GM23338 (cell line): ENCODE measurements at regions not wholly inside any gene's neighbourhood (a gene's known extent, or its start where the extent isn't known, plus 50 kb on each side); places are given as distances from the start of the nearest gene placed in this dataset.

Experiments
- ATAC-seq: fragments of 200-7000 bp; cut with Tn5 transposase; 3 replicates; pipeline ENCODE4 v1.9.1; 2020
- DNase-seq: peaks from one replicate; pipeline ENCODE4 v3.0.0-alpha.2; 2015; ENCODE audit warnings: low spot score
- H2AFZ ChIP-seq: fragments of 200-600 bp; sonication (generic); 2 replicates; pipeline ENCODE4 v1.8.0; 2016; ENCODE audit warnings: antibody characterized with exemption, mild to moderate bottlenecking, moderate library complexity
- H3F3A ChIP-seq: fragments of 200-600 bp; sonication (generic); replicated peaks from 2 replicates; pipeline ENCODE4 v1.8.0; 2017; ENCODE audit warnings: antibody characterized with exemption, mixed run types, low read depth
- H3K27ac ChIP-seq: fragments of 200-600 bp; sonication (generic); 2 replicates; pipeline ENCODE4 v1.6.1; 2016; ENCODE audit warnings: low read depth
- H3K27me3 ChIP-seq: fragments of 200-600 bp; sonication (generic); 2 replicates; pipeline ENCODE4 v1.8.0; 2016; ENCODE audit warnings: mild to moderate bottlenecking, mixed run types, moderate library complexity; ENCODE audit not compliant: insufficient read depth
- H3K36me3 ChIP-seq: fragments of 200-600 bp; sonication (generic); 2 replicates; pipeline ENCODE4 v1.8.0; 2016; ENCODE audit warnings: mild to moderate bottlenecking; ENCODE audit not compliant: insufficient read depth
- H3K4me1 ChIP-seq: fragments of 200-600 bp; sonication (generic); 2 replicates; pipeline ENCODE4 v1.8.0; 2016; ENCODE audit warnings: mild to moderate bottlenecking, moderate library complexity; ENCODE audit not compliant: insufficient read depth
- H3K4me2 ChIP-seq: fragments of 200-600 bp; sonication (generic); 2 replicates; pipeline ENCODE4 v1.7.1; 2017; ENCODE audit warnings: mixed run types
- H3K4me3 ChIP-seq: fragments of 200-600 bp; sonication (generic); 2 replicates; pipeline ENCODE4 v1.6.1; 2016; ENCODE audit warnings: mixed run types
- H3K79me2 ChIP-seq: fragments of 200-600 bp; sonication (generic); replicated peaks from 2 replicates; pipeline ENCODE4 v1.8.0; 2017; ENCODE audit warnings: mild to moderate bottlenecking; ENCODE audit not compliant: insufficient read depth
- H3K9me2 ChIP-seq: fragments of 200-600 bp; sonication (generic); 2 replicates; pipeline ENCODE4 v1.8.0; 2017; ENCODE audit not compliant: insufficient read depth
- H4K20me1 ChIP-seq: fragments of 200-600 bp; sonication (generic); replicated peaks from 2 replicates; pipeline ENCODE4 v1.8.0; 2017; ENCODE audit warnings: mild to moderate bottlenecking; ENCODE audit not compliant: insufficient read depth
- H3K27ac Mint-ChIP-seq: 2 replicates; pipeline ENCODE4 v1.8.0; 2020; ENCODE audit warnings: inconsistent platforms, mild to moderate bottlenecking, moderate library complexity, mixed read lengths
- H3K27me3 Mint-ChIP-seq: 3 replicates; pipeline ENCODE4 v1.8.0; 2022; ENCODE audit warnings: low read depth, mild to moderate bottlenecking, moderate library complexity, mixed read lengths, inconsistent platforms; ENCODE audit not compliant: insufficient read depth, poor library complexity
- H3K36me3 Mint-ChIP-seq: 3 replicates; pipeline ENCODE4 v1.8.0; 2021; ENCODE audit warnings: low read depth, mild to moderate bottlenecking, inconsistent platforms, moderate library complexity, mixed read lengths
- H3K4me1 Mint-ChIP-seq: 3 replicates; pipeline ENCODE4 v1.8.0; 2020; ENCODE audit warnings: mild to moderate bottlenecking, inconsistent platforms, mixed read lengths
- H3K4me3 Mint-ChIP-seq: 3 replicates; pipeline ENCODE4 v1.8.0; 2021; ENCODE audit warnings: moderate library complexity, mild to moderate bottlenecking, inconsistent platforms, mixed read lengths
- H3K9me3 Mint-ChIP-seq: 3 replicates; pipeline ENCODE4 v1.8.0; 2020; ENCODE audit warnings: moderate library complexity, mild to moderate bottlenecking, inconsistent platforms, mixed read lengths
- CREB1 ChIP-seq: fragments of 250-450 bp; sonication (Bioruptor Pico); IDR thresholded peaks from 2 replicates; pipeline ENCODE4 v1.5.0; 2020; ENCODE audit warnings: low read depth, mild to moderate bottlenecking, moderate library complexity
- CTCF ChIP-seq, 2 experiments: fragments of 200-600 bp in 1 of 2; sonication (generic) in 1 of 2; conservative IDR thresholded peaks; 2 replicates each; pipeline versions ENCODE4 v1.5.1 to v1.6.1; 2016 to 2017; ENCODE audit warnings: antibody characterized with exemption in 2 of 2, low read depth in 2 of 2, mild to moderate bottlenecking in 2 of 2, moderate library complexity in 1 of 2
- ETS1 ChIP-seq: IDR thresholded peaks from 2 replicates; pipeline ENCODE4 v1.6.1; 2016; ENCODE audit warnings: antibody characterized with exemption
- EZH2 ChIP-seq: fragments of 200-600 bp; sonication (generic); IDR thresholded peaks from one replicate; pipeline ENCODE4 v1.8.0; 2017; ENCODE audit warnings: antibody characterized with exemption, mild to moderate bottlenecking, low read depth; ENCODE audit not compliant: unreplicated experiment
- JUNB ChIP-seq: IDR thresholded peaks from one replicate; pipeline ENCODE4 v1.6.1; 2016; ENCODE audit warnings: antibody characterized with exemption; ENCODE audit not compliant: unreplicated experiment
- REST ChIP-seq: IDR thresholded peaks from one replicate; pipeline ENCODE4 v1.6.1; 2018; ENCODE audit warnings: antibody characterized with exemption; ENCODE audit not compliant: unreplicated experiment

GRCh38 chr4:7127576-7127975 lies 59.7 kb upstream of the GRPEL1 start (continued):
- TF ChIP-seq CTCF (conservative IDR thresholded peaks at IDR 0.05; ENCODE audit: low read depth in 2 of 2), result no peak
- TF ChIP-seq REST, result no peak
- TF ChIP-seq EZH2, result no peak
- no peak for TF ChIP-seq CREB1 (CRISPR knock-in tag)

GRCh38 chr4:7126981-7127380 lies 59.1 kb upstream of the GRPEL1 start:
- H3K9me2 ChIP-seq, result no peaks in the 10 kb centered on the region
- H3K27me3 ChIP-seq, result no peaks in the 10 kb centered on the region
- no peaks in the 10 kb centered on the region for H3F3A ChIP-seq
- Mint-ChIP-seq H3K9me3 (no peaks in the 10 kb centered on the region), H3K27me3 (peaks cover 5% of the 10 kb centered on the region), H3K36me3 (no peaks in the 10 kb centered on the region), H3K4me3 (no peak overlapping the region), H3K4me1 (no peaks in the 10 kb centered on the region; the same call in 2 of the 3 replicates), H3K27ac (no peak overlapping the region)
- no peak overlapping the region for H3K27ac ChIP-seq
- H3K79me2 ChIP-seq, result no peaks in the 10 kb centered on the region
- no peak for ATAC-seq
- DNase-seq, result no peak
- H2AFZ ChIP-seq, result no peak overlapping the region
- no peaks in the 10 kb centered on the region for H3K36me3 ChIP-seq
- H3K4me2 ChIP-seq, result no peak overlapping the region
- H3K4me1 ChIP-seq, result no peaks in the 10 kb centered on the region
- no peak overlapping the region for H3K4me3 ChIP-seq
- TF ChIP-seq EZH2 (no peak), JUNB (no peak), ETS1 (no peak)
- no peaks in the 10 kb centered on the region; the same call in 1 of the 2 replicates for H4K20me1 ChIP-seq
